Gastroesophageal sphincter (tissue), 3 donors: ENCODE measurements at regions not wholly inside any gene's neighbourhood (a gene's known extent, or its start where the extent isn't known, plus 50 kb on each side); places are given as distances from the start of the nearest gene placed in this dataset.
"Not testable (repeated sequence)": the region's sequence is repeated elsewhere in the genome, so short reads cannot be mapped to it uniquely, and the experiment has no call there.

Source experiments
- EP300 ChIP-seq: sonication (generic); formaldehyde crosslinking; IDR thresholded peaks from one replicate; pipeline ENCODE4 v1.6.1; 2017; ENCODE audit warnings: antibody characterized with exemption, mild to moderate bottlenecking
- TF ChIP-seq, protein P1 (sequence below), 4 experiments: fragments of 200-600 bp in 2 of 4; fragments of 450-650 bp in 2 of 4; sonication (generic) in 1 of 4; IDR thresholded peaks; one replicate each; pipeline ENCODE4 v1.5.1; 2017 to 2019; ENCODE audit warnings: antibody characterized with exemption in 4 of 4, mild to moderate bottlenecking in 2 of 4, moderate library complexity in 2 of 4

DNA sequence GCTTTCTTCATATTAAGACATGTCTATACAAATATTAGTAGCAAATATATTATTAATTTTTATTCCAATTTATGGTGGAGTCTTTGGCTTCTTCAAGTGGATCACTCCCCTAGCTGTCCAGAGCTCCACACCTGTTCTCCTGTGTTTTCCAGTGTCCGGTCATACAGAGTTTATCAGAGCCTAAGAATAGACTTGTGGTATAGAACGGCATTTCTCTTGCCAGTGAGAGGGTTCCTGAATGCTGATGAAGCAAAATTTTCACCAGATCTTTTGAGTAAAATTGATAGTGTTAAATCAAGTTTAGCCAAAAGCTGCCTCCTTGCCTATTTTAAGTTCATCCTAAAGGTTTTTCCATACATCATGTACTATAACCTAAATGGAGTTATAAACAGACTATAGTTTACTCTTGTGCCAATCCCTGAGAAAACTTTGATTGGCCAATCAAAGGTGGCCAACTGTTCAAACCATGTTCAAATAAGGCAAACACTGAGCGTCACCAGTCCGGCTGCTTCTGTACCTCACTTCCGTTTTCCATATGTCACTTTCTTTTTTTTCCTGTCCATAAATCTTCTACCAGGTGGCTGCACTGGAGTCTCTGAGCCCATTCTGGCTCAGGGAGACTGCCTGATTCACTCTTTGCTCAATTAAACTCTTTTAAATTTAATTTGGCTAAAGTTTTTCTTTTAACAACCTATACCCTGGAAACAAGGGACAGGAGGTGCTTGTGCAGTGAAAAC is 422.7 kb upstream of the FRG2C start:
- TF ChIP-seq, protein P1, sequence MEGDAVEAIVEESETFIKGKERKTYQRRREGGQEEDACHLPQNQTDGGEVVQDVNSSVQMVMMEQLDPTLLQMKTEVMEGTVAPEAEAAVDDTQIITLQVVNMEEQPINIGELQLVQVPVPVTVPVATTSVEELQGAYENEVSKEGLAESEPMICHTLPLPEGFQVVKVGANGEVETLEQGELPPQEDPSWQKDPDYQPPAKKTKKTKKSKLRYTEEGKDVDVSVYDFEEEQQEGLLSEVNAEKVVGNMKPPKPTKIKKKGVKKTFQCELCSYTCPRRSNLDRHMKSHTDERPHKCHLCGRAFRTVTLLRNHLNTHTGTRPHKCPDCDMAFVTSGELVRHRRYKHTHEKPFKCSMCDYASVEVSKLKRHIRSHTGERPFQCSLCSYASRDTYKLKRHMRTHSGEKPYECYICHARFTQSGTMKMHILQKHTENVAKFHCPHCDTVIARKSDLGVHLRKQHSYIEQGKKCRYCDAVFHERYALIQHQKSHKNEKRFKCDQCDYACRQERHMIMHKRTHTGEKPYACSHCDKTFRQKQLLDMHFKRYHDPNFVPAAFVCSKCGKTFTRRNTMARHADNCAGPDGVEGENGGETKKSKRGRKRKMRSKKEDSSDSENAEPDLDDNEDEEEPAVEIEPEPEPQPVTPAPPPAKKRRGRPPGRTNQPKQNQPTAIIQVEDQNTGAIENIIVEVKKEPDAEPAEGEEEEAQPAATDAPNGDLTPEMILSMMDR (IDR thresholded peaks at IDR 0.05), result not testable (repeated sequence)
- not testable (repeated sequence) for TF ChIP-seq EP300
